ENCODE measurements at regions not wholly inside any gene's neighbourhood (a gene's known extent, or its start where the extent isn't known, plus 50 kb on each side); places are given as distances from the start of the nearest gene placed in this dataset.

GRCh38 chr2:145253492-145253891 is 733.6 kb upstream of the ZEB2 start:
- H3K36me3 Mint-ChIP-seq (ENCODE audit: low read depth), result no peaks in the 10 kb centered on the region
- peaks cover 44% of the 10 kb centered on the region for H3K27me3 Mint-ChIP-seq
- DNase-seq, result no peak
- peaks cover under 1% of the 10 kb centered on the region for H3K4me1 Mint-ChIP-seq
- ATAC-seq, result no peak
- peaks cover 3% of the 10 kb centered on the region for H3K9me3 Mint-ChIP-seq
- no peak overlapping the region for H3K4me3 Mint-ChIP-seq
- no peak overlapping the region for H3K27ac Mint-ChIP-seq

- Mint-ChIP-seq H3K36me3 (ENCODE audit: low read depth) (no peaks in the 10 kb centered on the region), H3K27me3 (peaks cover 25% of the 10 kb centered on the region), H3K4me1 (no peaks in the 10 kb centered on the region), H3K4me3 (no peak overlapping the region), H3K9me3 (no peaks in the 10 kb centered on the region), H3K27ac (no peak overlapping the region)
- DNase-seq, result no peak
- ATAC-seq, result no peak
Measured at GRCh38 chr2:145245268-145245870, 725.5 kb upstream of the ZEB2 start.

GRCh38 chr2:145235312-145235711 is 715.4 kb upstream of the ZEB2 start:
- Mint-ChIP-seq H3K27me3 (no peaks in the 10 kb centered on the region), H3K4me1 (no peaks in the 10 kb centered on the region), H3K27ac (no peak overlapping the region), H3K36me3 (ENCODE audit: low read depth) (no peaks in the 10 kb centered on the region), H3K4me3 (no peak overlapping the region), H3K9me3 (no peaks in the 10 kb centered on the region)
- ATAC-seq (no peak), DNase-seq (no peak)

GRCh38 chr2:145230546-145230945 is 710.6 kb upstream of the ZEB2 start:
- Mint-ChIP-seq H3K27me3 (peaks cover 3% of the 10 kb centered on the region), H3K4me1 (no peaks in the 10 kb centered on the region), H3K36me3 (ENCODE audit: low read depth) (no peaks in the 10 kb centered on the region), H3K27ac (no peak overlapping the region), H3K4me3 (no peak overlapping the region), H3K9me3 (no peaks in the 10 kb centered on the region)
- ATAC-seq, result no peak
- no peak for DNase-seq

GRCh38 chr2:145228506-145228905 is 708.6 kb upstream of the ZEB2 start:
- Mint-ChIP-seq H3K9me3 (no peaks in the 10 kb centered on the region), H3K4me1 (no peaks in the 10 kb centered on the region), H3K36me3 (ENCODE audit: low read depth) (no peaks in the 10 kb centered on the region), H3K27ac (no peak overlapping the region), H3K27me3 (peaks cover 3% of the 10 kb centered on the region), H3K4me3 (no peak overlapping the region)
- DNase-seq (no peak), ATAC-seq (no peak)

GRCh38 chr2:145226901-145227300 is 707.0 kb upstream of the ZEB2 start:
- peaks cover 3% of the 10 kb centered on the region for H3K27me3 Mint-ChIP-seq
- DNase-seq (no peak), ATAC-seq (no peak)
- H3K4me1 Mint-ChIP-seq, result no peaks in the 10 kb centered on the region
- H3K27ac Mint-ChIP-seq, result no peak overlapping the region
- no peaks in the 10 kb centered on the region for H3K9me3 Mint-ChIP-seq
- no peaks in the 10 kb centered on the region for H3K36me3 Mint-ChIP-seq (ENCODE audit: low read depth)
- no peak overlapping the region for H3K4me3 Mint-ChIP-seq

- Mint-ChIP-seq H3K36me3 (ENCODE audit: low read depth) (no peaks in the 10 kb centered on the region), H3K27me3 (peaks cover 3% of the 10 kb centered on the region), H3K4me3 (no peak overlapping the region), H3K9me3 (no peaks in the 10 kb centered on the region), H3K4me1 (no peaks in the 10 kb centered on the region), H3K27ac (no peak overlapping the region)
- DNase-seq (no peak), ATAC-seq (no peak)
Measured at GRCh38 chr2:145221516-145221915, 701.6 kb upstream of the ZEB2 start.

- DNase-seq (no peak), ATAC-seq (no peak)
- no peak overlapping the region for H3K27ac Mint-ChIP-seq
- H3K9me3 Mint-ChIP-seq, result no peaks in the 10 kb centered on the region
- no peaks in the 10 kb centered on the region for H3K36me3 Mint-ChIP-seq (ENCODE audit: low read depth)
- H3K4me1 Mint-ChIP-seq, result no peaks in the 10 kb centered on the region
- peaks cover 2% of the 10 kb centered on the region for H3K27me3 Mint-ChIP-seq
- no peak overlapping the region for H3K4me3 Mint-ChIP-seq
Measured at GRCh38 chr2:145221032-145221431, 701.1 kb upstream of the ZEB2 start.

GRCh38 chr2:145220496-145220895 is 700.6 kb upstream of the ZEB2 start:
- H3K4me1 Mint-ChIP-seq, result no peaks in the 10 kb centered on the region
- H3K9me3 Mint-ChIP-seq, result peaks cover 2% of the 10 kb centered on the region
- H3K27ac Mint-ChIP-seq, result no peak overlapping the region
- ATAC-seq (no peak), DNase-seq (no peak)
- no peaks in the 10 kb centered on the region for H3K36me3 Mint-ChIP-seq (ENCODE audit: low read depth)
- no peak overlapping the region for H3K4me3 Mint-ChIP-seq
- peaks cover 4% of the 10 kb centered on the region for H3K27me3 Mint-ChIP-seq

- no peak overlapping the region for H3K4me3 Mint-ChIP-seq
- H3K9me3 Mint-ChIP-seq, result peaks cover 20% of the 10 kb centered on the region
- H3K27ac Mint-ChIP-seq, result no peak overlapping the region
- no peak for ATAC-seq
- no peaks in the 10 kb centered on the region for H3K36me3 Mint-ChIP-seq (ENCODE audit: low read depth)
- DNase-seq, result no peak
- peaks cover 12% of the 10 kb centered on the region for H3K27me3 Mint-ChIP-seq
- no peaks in the 10 kb centered on the region for H3K4me1 Mint-ChIP-seq
Measured at GRCh38 chr2:145207884-145208283, 688.0 kb upstream of the ZEB2 start.

- no peaks in the 10 kb centered on the region for H3K4me1 Mint-ChIP-seq
- no peak overlapping the region for H3K27ac Mint-ChIP-seq
- H3K4me3 Mint-ChIP-seq, result no peak overlapping the region
- DNase-seq (no peak), ATAC-seq (no peak)
- H3K9me3 Mint-ChIP-seq, result peaks cover 18% of the 10 kb centered on the region
- peaks cover 11% of the 10 kb centered on the region for H3K27me3 Mint-ChIP-seq
- H3K36me3 Mint-ChIP-seq (ENCODE audit: low read depth), result no peaks in the 10 kb centered on the region
Measured at GRCh38 chr2:145206496-145207281, 686.8 kb upstream of the ZEB2 start.

- Mint-ChIP-seq H3K36me3 (ENCODE audit: low read depth) (no peaks in the 10 kb centered on the region), H3K9me3 (peaks cover 4% of the 10 kb centered on the region), H3K27me3 (peaks cover 7% of the 10 kb centered on the region), H3K27ac (no peak overlapping the region), H3K4me1 (no peaks in the 10 kb centered on the region), H3K4me3 (no peak overlapping the region)
- ATAC-seq, result no peak
- no peak for DNase-seq
Measured at GRCh38 chr2:145203891-145204290, 684.0 kb upstream of the ZEB2 start.

- H3K27me3 Mint-ChIP-seq, result no peaks in the 10 kb centered on the region
- H3K4me1 Mint-ChIP-seq, result no peaks in the 10 kb centered on the region
- H3K9me3 Mint-ChIP-seq, result no peaks in the 10 kb centered on the region
- no peak for ATAC-seq
- H3K4me3 Mint-ChIP-seq, result no peak overlapping the region
- H3K27ac Mint-ChIP-seq, result no peak overlapping the region
- no peaks in the 10 kb centered on the region for H3K36me3 Mint-ChIP-seq (ENCODE audit: low read depth)
- no peak for DNase-seq
Measured at GRCh38 chr2:145199827-145200706, 680.1 kb upstream of the ZEB2 start.

GRCh38 chr2:145199042-145199441 is 679.1 kb upstream of the ZEB2 start:
- Mint-ChIP-seq H3K4me1 (no peaks in the 10 kb centered on the region), H3K27ac (no peak overlapping the region), H3K27me3 (no peaks in the 10 kb centered on the region), H3K9me3 (no peaks in the 10 kb centered on the region), H3K4me3 (no peak overlapping the region), H3K36me3 (ENCODE audit: low read depth) (no peaks in the 10 kb centered on the region)
- DNase-seq, result no peak
- no peak for ATAC-seq

- DNase-seq (no peak), ATAC-seq (no peak)
- no peak overlapping the region for H3K4me3 Mint-ChIP-seq
Measured at GRCh38 chr2:145198555-145198954, 678.6 kb upstream of the ZEB2 start.

More at GRCh38 chr2:145198555-145198954, 678.6 kb upstream of the ZEB2 start:
- Mint-ChIP-seq H3K36me3 (ENCODE audit: low read depth) (no peaks in the 10 kb centered on the region), H3K27me3 (no peaks in the 10 kb centered on the region), H3K27ac (no peak overlapping the region), H3K4me1 (no peaks in the 10 kb centered on the region), H3K9me3 (no peaks in the 10 kb centered on the region)
